NCI-H748 (cell line): ENCODE measurements at regions not wholly inside any gene's neighbourhood (a gene's known extent, or its start where the extent isn't known, plus 50 kb on each side); places are given as distances from the start of the nearest gene placed in this dataset.
"Not testable (repeated sequence)": the region's sequence is repeated elsewhere in the genome, so short reads cannot be mapped to it uniquely, and the experiment has no call there.

ENCODE experiments used
- DNase-seq: peaks from one replicate; lab custom pipeline; 2025; ENCODE audit not compliant: unreplicated experiment; lab: John Stamatoyannopoulos, UW

DNA sequence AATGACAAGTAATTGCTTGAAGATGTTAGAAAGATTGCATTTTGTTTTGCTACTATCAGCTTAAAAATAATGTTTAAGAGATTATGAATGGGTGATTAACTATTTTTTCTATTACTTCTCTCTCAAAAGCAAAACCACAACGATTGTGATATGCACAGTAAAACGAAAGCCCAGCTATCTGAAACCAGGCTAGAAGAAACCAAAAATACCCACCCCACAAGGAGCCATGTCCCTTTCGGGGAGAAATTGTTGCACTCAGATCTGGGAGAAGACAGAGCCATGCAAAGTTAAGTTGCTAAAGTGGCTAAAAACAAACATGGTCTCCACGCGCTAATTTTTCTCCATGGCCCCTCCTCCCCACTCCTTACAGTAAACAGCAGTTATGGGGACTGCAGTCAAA is 173.6 kb downstream of the RPS24 start:
- no peak for DNase-seq

DNA sequence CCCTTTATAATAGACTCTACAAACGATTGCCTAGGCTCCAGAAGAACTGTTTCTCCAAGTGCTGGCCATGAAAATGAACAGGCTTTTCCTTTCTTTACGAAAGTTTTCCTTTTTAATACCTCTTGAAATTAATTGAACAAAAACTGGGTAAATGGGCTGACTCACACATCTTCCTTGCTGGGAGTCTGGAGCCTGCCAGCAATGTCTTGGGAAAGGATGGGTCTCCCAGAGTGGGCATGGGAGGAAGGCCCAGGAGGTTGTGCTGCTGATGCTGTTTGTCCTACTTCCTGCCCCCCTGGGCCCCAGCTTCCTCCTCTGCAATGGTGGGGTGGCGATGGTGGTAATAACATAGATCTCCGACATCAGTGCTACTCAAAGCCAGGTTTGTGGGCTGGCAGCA is 174.1 kb downstream of the RPS24 start:
- no peak for DNase-seq

DNA sequence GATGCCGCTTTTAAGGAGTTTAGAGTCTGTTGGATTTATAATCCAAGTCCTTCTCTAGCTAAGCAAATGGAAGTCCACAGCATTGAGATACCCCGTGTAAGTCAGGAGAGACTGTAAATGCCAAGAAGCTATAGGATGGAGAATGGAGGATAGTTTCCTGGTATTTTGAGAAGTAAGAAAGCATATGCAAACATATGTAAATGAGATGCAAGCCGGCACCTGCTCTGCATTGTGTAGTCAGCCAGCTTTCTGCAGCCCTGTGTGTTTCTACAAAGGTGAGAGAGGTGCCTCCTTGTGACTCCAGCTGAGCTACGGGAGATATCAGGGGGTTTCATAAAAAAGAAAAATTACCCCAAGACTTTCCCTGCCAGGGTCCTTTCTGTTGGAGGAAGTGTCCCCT is 176.3 kb downstream of the RPS24 start:
- no peak for DNase-seq

DNA sequence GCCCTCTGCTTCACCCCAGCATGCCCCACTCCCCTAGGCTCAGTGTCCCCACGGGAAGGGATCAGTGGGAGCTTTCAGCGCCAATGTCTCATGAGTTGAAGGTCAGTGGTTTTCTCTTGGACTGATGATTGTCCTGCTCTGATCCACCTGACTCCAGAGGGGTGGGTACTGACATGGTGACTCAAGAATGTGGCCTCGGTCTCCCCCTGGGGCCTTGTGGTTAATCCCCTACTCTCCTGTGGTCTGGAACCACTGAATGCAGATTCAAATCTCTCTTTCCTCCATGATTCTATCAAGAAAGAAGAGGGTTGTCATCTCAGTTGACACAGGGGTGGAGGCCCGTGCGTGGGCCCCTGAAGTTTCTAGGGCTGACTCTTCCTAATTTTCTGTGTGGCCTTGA is 176.9 kb downstream of the RPS24 start:
- DNase-seq = no peak

DNA sequence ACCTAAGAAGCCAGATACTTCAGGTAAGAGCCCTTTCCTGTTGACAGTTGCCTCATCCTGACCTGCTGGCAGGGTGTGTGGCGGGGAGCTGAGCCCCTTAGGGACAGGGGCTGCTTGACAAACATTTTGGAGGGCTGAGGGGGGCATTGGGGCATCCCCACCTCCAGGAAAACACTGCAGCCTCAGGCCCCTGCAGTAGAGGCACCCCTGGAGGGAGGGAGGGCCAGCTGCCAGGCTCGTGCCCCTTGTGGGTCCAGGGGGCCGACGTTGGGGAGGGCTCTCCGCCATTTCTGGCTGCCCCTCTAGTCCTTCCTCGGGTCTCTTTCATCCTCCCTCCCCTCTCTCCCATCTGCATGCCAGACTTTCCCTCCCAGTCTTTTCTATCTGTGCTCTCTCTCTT is 177.3 kb downstream of the RPS24 start:
- DNase-seq = no peak

DNA sequence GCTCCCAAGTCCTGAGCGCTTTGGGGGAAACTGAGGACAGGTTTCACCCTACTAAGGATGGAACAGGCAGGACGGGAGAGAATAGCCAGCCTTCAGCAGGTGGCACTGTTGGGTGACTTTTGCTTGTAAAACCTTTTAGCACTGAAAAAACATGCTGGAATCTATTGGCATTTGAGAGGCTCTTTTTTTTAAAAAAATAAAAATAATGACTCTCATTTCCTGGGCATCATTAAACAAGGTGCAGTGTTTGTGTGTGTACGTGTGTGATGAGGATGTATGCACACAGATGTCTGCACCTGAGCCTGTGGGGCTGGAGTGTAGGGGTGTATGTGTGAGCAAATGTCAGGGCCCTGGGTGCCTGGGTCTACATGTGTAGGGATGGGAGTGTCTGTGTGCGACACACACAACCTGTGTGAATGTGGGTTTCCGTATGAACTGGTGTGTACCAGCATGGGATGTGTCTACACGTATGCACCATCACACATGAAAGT is 177.9 kb downstream of the RPS24 start:
- peak; percentile 29 for DNase-seq

DNA sequence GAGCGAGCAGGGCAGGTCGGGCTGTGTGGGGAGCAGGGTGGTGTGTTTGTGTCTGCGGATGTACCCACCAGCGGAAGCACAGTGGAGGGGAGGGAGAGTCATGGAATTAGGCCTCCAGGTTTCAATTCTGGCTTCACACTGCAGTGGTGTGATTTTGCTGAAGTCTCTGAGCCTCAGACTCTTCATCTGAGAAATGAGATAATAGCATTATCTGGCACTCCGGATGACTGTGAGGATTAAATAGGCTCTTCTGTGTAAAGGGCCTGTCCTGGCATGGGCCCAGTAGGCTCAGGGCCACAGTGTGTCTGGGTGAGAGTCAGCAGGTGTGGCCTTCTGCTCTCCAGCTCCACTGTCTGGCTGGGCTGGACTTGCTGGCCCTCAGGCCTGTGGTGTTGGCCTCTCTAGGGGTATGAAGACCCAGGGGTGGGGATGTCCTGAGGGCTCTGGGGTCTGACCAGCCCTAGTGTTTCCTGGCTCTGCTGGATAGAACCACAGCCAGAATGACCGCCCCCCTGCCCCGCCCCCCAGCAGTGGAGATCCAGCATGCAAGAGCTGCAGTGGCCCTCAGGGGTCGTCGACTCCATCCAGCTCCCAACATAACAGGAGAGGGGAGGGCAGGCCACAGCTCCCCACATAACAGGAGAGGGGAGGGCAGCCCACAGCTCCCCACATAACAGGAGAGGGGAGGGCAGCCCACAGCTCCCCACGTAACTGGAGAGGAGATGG is 178.6 kb downstream of the RPS24 start:
- peak; percentile 19 for DNase-seq

DNA sequence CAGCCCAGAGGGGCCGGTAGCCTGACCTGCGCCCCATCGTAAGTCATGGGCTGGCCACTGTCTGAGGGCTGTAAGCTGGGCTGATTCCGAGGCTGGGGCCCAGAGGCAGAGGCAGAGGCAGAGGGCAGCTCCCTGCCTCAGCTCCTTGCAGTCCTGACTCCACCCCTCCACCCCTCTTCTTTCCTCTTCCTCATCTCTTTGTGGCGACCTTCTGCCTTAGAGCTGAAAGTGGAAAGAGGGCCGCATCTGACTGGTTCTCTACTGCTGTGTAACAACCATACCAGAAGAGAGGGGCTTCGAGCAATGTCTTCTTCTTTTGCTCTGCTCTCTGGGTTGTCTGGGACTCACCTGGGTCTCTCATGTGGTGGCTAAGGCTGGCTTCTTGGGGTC is 179.1 kb downstream of the RPS24 start:
- DNase-seq = no peak

DNA sequence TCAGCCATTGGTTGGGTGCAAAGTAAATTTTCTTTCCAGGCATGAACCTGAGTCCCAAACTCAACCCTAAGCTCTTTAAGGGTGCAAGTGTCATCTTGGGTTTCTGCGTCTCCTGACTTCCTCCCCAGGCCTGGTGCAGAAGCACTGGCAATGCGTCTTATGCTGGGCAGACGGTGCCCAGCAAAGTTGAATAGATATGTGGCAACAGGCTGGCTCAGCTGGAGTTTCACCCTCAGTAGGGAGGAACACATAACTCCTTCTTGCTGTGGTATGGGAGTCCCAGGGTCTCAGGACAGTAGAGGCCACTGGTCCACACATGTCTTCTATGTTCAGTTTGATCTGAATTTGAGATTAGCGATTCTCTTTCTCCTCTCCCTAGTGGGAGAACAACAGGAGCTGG is 181.3 kb downstream of the RPS24 start:
- no peak for DNase-seq

DNA sequence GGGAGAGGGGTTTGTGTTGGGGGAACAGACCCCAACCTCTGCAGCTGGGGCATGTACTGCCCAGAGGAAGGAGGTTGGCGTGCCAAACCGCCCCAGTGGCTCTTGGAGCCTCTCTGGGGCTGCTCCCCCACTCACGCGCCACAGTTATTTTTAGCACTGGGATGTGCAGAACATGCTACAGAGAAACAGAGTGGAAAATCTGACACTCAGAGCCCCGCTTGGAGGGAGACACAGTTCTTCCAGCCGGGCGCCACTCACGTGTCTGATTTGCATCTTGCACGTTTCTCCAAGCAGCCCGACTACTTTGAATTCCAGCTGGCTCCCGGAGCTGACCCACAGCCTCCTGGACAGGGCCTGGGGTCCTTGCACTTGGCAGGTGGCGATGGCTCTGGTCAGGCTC is 182.0 kb downstream of the RPS24 start:
- no peak for DNase-seq

DNA sequence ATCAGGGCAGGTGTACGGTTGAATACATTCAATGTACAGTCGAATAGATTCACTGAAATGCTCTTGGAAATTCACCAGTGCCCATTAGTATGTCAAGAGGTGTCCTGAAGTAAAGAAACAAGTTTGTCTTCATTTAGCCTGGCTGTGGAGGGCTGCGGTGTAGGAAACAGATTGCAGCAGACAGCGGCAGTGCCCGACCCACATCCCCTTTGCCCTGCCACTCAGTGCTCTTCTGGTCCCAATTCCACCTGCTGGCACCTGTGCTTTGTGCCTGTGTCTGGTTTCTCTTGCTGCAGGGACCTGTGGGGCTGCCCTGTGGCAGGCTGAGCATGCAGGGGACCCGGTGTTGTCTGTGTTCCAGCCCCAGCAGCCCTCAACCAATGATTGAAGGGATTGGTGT is 183.7 kb downstream of the RPS24 start:
- no peak for DNase-seq

DNA sequence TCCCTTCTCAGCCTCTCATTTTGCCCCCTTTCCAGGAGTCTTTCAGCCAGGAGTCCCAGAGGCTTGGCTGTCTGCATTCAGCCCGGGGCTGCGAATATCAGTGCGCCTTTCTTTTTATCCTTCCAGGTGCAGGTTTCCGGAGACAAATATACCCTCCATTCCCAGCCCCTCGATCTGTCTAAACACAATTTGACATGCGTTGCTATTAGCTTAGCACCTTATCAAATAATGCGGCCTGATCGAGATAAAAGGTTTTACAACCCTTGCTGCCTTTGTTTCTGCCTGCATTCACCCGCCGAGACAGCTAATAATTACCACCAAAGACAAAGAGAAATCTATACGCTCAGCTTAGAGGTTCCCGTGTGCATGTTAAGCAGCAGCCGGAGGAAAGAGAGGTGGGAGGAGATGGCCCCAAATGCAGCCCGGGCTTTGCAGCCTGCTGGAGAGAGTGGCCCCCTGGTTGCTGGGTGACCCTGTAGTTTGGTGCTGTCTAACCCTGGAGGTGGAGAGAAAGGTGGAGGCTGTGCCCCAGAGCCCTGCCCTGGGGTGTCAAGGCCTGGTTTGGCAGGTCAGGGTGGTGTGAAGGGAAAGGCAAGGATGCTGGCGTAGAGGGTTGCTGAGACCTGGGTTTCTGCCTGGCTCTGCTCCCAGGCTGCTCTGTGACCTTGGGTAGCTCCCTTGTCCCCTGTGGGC is 185.3 kb downstream of the RPS24 start:
- DNase-seq = peak; percentile 97

DNA sequence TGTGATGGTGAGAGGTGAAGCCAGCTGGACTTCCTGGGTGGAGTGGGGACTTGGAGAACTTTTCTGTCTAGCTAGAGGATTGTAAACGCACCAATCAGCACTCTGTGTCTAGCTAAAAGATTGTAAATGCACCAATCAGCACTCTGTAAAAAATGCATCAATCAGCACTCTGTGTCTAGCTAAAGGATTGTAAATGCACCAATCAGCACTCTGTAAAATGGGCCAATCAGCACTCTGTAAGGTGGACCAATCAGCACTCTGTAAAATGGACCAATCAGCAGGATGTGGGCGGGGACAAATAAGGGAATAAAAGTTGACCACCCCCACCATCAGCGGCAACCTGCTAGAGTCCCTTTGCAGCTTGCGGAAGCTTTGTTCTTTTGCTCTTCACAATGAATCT is 185.9 kb downstream of the RPS24 start:
- DNase-seq = not testable (repeated sequence)

DNA sequence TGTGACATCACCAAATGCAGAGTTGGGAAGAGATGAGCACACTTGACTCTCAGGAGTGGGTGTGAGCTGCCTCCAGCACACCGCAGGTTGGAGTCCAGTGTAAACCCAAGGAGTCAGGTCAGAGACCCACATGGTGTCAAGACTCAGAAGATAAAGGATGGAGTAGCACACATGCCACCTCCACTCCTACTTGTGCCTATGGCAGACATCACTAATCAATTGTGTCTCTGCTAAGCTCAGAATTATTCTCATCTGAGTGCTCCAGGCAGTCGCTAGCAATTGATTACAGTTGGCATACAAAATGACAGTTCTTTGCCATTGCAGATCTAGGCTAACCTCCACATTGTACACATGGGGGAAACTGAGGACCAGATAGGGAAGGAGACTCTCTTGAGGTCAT is 187.1 kb downstream of the RPS24 start:
- no peak for DNase-seq

DNA sequence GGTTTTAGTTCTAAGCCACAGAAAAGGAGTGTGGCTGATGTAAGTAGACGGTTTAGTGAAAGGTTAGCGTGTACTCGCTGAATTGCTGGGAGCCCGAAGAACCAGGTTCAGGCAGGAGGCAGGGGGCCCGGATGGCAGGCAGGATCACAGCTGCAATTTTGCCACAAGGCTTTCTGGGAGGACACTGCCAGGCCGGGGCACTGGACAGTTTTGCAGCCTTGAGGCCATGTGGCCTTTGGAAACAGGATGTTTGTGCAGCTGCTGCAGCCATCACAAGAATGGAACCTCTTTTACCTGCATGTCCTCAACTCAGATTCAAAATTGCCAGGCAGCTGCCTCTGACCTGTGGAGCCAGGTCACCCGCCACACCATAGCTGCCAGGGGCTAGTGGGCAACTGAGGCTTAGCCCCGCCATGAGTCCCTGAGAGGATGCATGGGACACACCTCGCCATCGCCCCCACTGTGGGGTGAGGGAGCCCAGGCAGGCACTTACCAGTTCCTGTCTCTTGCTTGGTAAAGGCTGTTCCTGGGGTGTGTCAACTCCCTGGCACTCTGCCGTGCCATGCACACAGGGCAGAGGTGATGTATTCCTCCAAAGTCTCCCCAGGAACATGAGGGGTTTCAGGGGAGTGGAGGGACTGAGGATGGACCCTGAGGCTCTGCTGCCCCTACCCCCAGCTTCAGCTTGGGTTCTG is 188.6 kb downstream of the RPS24 start:
- DNase-seq = peak; percentile 78

DNA sequence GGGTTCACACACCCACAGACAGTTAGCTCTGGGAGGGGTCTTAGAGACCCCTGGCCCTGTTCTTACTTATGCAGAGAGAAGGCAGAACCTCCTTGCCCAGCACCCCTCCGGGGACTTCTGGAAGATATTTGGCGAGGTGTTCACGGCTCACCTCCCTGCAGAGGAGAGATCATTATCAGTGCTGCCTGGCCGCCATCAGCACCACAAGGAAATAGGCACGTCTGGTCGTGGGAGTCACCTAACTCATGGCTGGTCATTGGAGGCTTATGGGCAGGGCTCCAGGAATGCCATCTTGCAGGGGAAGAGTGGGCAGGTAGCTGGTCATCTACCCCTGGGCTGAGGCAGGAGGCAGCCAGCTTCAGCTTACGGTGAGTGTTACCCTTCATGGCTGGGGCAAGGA is 189.4 kb downstream of the RPS24 start:
- DNase-seq = no peak

DNA sequence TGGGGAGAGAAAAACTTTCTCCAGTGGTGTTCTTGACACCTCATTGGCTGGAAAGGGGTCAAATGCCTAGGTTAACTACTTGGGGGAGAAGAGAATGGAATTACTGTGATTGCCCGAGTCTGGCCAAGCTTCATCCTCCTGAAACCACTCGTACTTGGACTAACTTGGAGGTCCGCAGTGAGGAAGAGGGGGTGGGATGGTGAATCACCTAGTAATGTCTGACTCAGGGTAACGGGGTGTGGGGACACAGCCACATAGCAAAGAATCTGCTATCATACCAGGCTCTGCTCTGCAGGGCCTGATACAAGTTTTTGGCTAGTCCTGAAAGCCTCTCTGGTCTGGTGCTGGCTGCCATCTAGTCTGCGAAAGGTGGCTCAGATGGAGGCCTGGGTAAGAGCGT is 190.9 kb downstream of the RPS24 start:
- DNase-seq = no peak

DNA sequence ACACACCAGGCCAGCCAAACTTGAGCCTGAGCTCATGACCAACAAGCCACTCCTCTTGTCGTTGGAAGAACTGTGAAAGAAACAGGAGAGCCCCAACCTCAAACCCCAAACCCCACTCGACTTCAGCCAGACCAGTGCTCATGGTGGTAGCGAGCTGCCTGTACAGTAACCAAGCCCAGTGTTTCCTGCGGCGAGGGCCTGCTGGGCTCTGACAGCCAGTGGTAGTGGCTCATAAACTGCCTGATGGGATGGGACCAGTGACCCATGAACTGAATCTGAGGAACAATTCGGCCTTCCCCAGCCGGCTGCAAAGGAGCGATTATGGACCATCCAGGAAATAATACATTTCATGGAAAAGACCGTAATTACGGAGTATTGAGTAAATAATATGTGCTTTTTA is 191.9 kb downstream of the RPS24 start:
- DNase-seq = peak; percentile 86

DNA sequence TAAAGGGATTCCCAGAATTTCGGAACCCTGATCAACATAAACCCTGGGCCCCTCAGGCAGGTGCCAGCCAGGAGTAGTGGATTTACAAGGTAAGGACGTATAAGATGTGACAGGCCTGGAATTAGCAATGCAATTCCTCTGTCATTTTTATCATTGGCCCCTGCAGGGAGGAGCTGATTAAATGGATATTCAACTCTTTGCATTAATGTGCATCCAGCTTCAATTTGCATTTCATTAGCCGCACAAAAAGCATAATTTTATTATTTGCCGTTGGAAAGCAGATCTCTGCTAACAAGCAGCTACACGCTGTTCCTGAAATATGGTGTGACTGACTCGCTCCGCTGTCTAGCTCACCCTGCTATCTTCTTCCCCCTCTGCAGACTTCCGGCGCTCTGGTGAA is 195.8 kb downstream of the RPS24 start:
- DNase-seq = no peak

DNA sequence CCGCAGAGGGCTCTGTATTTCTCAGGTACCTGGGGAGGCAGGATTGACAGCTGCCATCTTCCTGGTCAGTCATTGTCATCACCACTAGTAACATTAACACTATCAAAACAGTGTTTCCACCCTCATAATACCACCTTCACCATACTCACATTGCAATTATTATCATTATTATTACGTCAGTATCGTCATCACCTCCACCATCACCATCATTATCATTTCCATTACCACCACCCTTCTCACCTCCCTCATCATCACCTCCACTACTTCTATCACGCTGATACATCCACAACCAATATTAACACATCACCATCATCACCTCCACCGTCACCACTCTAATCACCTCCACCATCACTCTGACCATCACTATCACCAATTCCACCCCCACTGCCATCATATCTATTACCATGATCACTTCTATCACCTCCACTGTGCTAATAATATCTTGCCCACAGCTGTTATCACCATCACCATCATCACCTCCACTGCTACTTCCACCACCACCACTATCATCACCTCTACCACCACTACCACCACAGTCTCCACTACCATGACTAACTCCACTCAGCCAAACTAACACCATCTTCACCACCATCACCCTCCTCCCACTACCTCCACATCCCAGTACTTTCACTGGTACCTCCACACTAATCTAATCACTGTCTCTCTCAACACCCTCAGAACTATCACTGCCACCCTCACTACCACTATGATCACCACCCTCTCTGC is 196.4 kb downstream of the RPS24 start:
- DNase-seq = no peak

DNA sequence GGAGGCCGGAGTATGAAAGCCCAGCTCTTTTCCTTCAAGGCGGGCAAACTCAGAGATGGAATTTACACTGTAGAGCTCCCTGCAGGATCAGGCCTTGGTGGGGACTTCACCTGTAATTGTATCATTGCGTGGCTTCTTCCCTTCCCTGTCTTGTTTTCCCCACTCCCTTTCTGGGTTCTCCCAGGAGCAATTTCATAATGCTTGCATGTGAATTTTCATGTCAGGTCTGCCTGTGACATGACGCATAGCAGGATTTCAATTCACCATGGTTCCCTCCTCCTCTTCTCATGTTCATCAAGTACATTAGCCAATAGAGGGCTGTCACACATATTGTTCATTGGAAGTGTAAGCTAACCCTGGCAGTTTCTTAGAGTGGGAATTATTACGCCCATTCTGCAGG is 197.7 kb downstream of the RPS24 start:
- DNase-seq = no peak

DNA sequence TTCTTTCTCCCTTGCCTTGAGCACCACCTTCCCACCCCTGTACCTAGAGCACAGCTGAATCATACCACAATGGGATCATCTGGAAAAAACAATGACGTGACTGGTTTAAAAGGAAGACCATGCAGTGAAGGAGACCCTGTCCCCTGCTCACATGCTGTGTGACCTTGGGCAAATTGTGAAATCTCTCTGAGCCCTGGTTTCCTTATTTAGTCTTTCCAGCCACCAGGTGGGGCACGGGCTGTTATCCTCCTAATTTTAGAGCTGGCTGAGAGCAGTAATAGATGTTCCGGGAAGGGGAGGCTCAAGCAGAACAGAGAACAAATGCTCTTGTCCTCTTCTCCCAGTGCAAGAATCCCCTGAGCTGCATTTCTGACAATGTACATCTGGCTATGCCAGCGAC is 198.3 kb downstream of the RPS24 start:
- no peak for DNase-seq
